ENCODE measurements at regions not wholly inside any gene's neighbourhood (a gene's known extent, or its start where the extent isn't known, plus 50 kb on each side); places are given as distances from the start of the nearest gene placed in this dataset.

DNA sequence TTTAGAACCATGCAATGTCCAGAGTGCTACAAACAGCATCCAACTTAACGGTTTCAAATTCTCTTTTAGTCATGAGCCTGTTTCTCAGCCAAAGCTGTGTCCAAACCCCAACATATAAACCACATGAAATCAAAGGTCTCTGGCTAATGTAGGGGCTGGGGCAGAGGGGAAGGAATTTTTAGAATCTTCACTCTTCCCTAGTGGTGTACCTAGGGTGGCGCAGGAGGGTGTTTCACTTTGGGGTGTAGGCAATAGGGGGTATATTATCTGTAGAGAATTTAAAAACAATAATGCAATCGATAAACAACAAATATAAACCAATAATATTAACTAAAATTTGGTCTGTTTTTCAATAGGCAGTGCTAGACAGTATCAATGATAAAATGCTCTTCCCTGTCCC, 132.1 kb upstream of the BRINP1 start:
- Histone ChIP-seq H3K4me3 (ENCODE audit: low read depth in 1 of 3, low read length in 3 of 3) (no peak overlapping the region), H3K36me3 (ENCODE audit: control insufficient read depth in 4 of 4, insufficient read depth in 3 of 4, low read depth in 1 of 4, low read length in 3 of 4) (no peaks in the 10 kb centered on the region), H3K27ac (ENCODE audit: low read depth in 1 of 2, low read length in 2 of 2) (no peak overlapping the region), H3K4me1 (ENCODE audit: control insufficient read depth in 4 of 4, insufficient read depth in 4 of 4, low read length in 3 of 4) (no peaks in the 10 kb centered on the region), H3K27me3 (ENCODE audit: control insufficient read depth in 4 of 4, insufficient read depth in 4 of 4, low read length in 3 of 4) (no peaks in the 10 kb centered on the region), H3K9ac (ENCODE audit: low read depth in 1 of 2, low read length in 2 of 2) (no peak overlapping the region), H3K9me3 (ENCODE audit: control insufficient read depth in 4 of 4, low read length in 3 of 4) (no peaks in the 10 kb centered on the region)
- WGBS, result 78% methylated on average over 3 of the region's 3 CpGs
- TF ChIP-seq FOXA2 (IDR thresholded peaks at IDR 0.05), result no peak
- no peak for TF ChIP-seq HNF4G (IDR thresholded peaks at IDR 0.05)
- no peak for TF ChIP-seq TAF1 (conservative IDR thresholded peaks at IDR 0.05)
- no peak for TF ChIP-seq RXRA (IDR thresholded peaks at IDR 0.05)
- no peak for TF ChIP-seq ZBTB33 (IDR thresholded peaks at IDR 0.05)
- no peak for TF ChIP-seq FOXA1 (IDR thresholded peaks at IDR 0.05)
- TF ChIP-seq MAX (IDR thresholded peaks at IDR 0.05), result no peak
- TF ChIP-seq, protein P1, sequence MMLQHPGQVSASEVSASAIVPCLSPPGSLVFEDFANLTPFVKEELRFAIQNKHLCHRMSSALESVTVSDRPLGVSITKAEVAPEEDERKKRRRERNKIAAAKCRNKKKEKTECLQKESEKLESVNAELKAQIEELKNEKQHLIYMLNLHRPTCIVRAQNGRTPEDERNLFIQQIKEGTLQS (IDR thresholded peaks at IDR 0.05), result no peak
- no peak for TF ChIP-seq EGR1 (IDR thresholded peaks at IDR 0.05; ENCODE audit: low read depth in 2 of 2)
- TF ChIP-seq GABPA (IDR thresholded peaks at IDR 0.05 in 1 of 2, conservative IDR thresholded peaks at IDR 0.05 in 1 of 2), result no peak
- TF ChIP-seq SP1 (IDR thresholded peaks at IDR 0.05), result no peak
- TF ChIP-seq RAD21 (IDR thresholded peaks at IDR 0.05), result no peak
- TF ChIP-seq JUND (IDR thresholded peaks at IDR 0.05), result no peak
- no peak for TF ChIP-seq HNF4A (conservative IDR thresholded peaks at IDR 0.05)
- TF ChIP-seq, protein P2, sequence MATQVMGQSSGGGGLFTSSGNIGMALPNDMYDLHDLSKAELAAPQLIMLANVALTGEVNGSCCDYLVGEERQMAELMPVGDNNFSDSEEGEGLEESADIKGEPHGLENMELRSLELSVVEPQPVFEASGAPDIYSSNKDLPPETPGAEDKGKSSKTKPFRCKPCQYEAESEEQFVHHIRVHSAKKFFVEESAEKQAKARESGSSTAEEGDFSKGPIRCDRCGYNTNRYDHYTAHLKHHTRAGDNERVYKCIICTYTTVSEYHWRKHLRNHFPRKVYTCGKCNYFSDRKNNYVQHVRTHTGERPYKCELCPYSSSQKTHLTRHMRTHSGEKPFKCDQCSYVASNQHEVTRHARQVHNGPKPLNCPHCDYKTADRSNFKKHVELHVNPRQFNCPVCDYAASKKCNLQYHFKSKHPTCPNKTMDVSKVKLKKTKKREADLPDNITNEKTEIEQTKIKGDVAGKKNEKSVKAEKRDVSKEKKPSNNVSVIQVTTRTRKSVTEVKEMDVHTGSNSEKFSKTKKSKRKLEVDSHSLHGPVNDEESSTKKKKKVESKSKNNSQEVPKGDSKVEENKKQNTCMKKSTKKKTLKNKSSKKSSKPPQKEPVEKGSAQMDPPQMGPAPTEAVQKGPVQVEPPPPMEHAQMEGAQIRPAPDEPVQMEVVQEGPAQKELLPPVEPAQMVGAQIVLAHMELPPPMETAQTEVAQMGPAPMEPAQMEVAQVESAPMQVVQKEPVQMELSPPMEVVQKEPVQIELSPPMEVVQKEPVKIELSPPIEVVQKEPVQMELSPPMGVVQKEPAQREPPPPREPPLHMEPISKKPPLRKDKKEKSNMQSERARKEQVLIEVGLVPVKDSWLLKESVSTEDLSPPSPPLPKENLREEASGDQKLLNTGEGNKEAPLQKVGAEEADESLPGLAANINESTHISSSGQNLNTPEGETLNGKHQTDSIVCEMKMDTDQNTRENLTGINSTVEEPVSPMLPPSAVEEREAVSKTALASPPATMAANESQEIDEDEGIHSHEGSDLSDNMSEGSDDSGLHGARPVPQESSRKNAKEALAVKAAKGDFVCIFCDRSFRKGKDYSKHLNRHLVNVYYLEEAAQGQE (IDR thresholded peaks at IDR 0.05), result no peak
- no peak for TF ChIP-seq NR2F2 (IDR thresholded peaks at IDR 0.05)
- TF ChIP-seq, protein P3, sequence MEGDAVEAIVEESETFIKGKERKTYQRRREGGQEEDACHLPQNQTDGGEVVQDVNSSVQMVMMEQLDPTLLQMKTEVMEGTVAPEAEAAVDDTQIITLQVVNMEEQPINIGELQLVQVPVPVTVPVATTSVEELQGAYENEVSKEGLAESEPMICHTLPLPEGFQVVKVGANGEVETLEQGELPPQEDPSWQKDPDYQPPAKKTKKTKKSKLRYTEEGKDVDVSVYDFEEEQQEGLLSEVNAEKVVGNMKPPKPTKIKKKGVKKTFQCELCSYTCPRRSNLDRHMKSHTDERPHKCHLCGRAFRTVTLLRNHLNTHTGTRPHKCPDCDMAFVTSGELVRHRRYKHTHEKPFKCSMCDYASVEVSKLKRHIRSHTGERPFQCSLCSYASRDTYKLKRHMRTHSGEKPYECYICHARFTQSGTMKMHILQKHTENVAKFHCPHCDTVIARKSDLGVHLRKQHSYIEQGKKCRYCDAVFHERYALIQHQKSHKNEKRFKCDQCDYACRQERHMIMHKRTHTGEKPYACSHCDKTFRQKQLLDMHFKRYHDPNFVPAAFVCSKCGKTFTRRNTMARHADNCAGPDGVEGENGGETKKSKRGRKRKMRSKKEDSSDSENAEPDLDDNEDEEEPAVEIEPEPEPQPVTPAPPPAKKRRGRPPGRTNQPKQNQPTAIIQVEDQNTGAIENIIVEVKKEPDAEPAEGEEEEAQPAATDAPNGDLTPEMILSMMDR (IDR thresholded peaks at IDR 0.05; ENCODE audit: low read depth, low read length, missing input control), result no peak
- TF ChIP-seq YY1 (IDR thresholded peaks at IDR 0.05), result no peak
- no peak for DNase-seq (ENCODE audit: low spot score)

Measured in liver (tissue), 8 donors.